ENCODE measurements at regions not wholly inside any gene's neighbourhood (a gene's known extent, or its start where the extent isn't known, plus 50 kb on each side); places are given as distances from the start of the nearest gene placed in this dataset.
A peak's percentile ranks its signal among the peaks of the same experiment; 100 is the strongest.

GRCh38 chr16:51710905-51711563 is 560.0 kb upstream of the SALL1 start:
- peak; percentile 33 for DNase-seq

- no peak for DNase-seq
These were observed 559.1 kb upstream of the SALL1 start for GRCh38 chr16:51710186-51710585.

- DNase-seq = no peak
These were observed 557.8 kb upstream of the SALL1 start for GRCh38 chr16:51708861-51709260.

- DNase-seq = no peak
These were observed 556.6 kb upstream of the SALL1 start for GRCh38 chr16:51707666-51708065.

GRCh38 chr16:51705142-51705541 is 554.1 kb upstream of the SALL1 start:
- DNase-seq = no peak

- DNase-seq = no peak
These were observed 550.0 kb upstream of the SALL1 start for GRCh38 chr16:51701025-51701424.

- DNase-seq = no peak
These were observed 548.8 kb upstream of the SALL1 start for GRCh38 chr16:51699686-51700396.

- DNase-seq = no peak
These were observed 547.6 kb upstream of the SALL1 start for GRCh38 chr16:51698647-51699046.

GRCh38 chr16:51697454-51697853 is 546.4 kb upstream of the SALL1 start:
- no peak for DNase-seq

GRCh38 chr16:51696376-51696775 is 545.3 kb upstream of the SALL1 start:
- peak; percentile 3 for DNase-seq

GRCh38 chr16:51691109-51691508 is 540.0 kb upstream of the SALL1 start:
- DNase-seq = no peak

GRCh38 chr16:51685498-51685897 is 534.4 kb upstream of the SALL1 start:
- DNase-seq = no peak

GRCh38 chr16:51683882-51684281 is 532.8 kb upstream of the SALL1 start:
- DNase-seq = no peak

- DNase-seq = no peak
These were observed 531.8 kb upstream of the SALL1 start for GRCh38 chr16:51682905-51683304.

GRCh38 chr16:51674615-51675014 is 523.5 kb upstream of the SALL1 start:
- no peak for DNase-seq

GRCh38 chr16:51670527-51670926 is 519.5 kb upstream of the SALL1 start:
- DNase-seq = no peak

GRCh38 chr16:51666821-51667220 is 515.8 kb upstream of the SALL1 start:
- DNase-seq = peak; percentile 73

GRCh38 chr16:51666074-51666473 is 515.0 kb upstream of the SALL1 start:
- DNase-seq = peak; percentile 46

GRCh38 chr16:51665436-51665998 is 514.4 kb upstream of the SALL1 start:
- peak; percentile 78 for DNase-seq

GRCh38 chr16:51658531-51658930 is 507.5 kb upstream of the SALL1 start:
- DNase-seq = no peak

- peak; percentile 58 for DNase-seq
These were observed 506.8 kb upstream of the SALL1 start for GRCh38 chr16:51657848-51658247.

- DNase-seq = no peak
These were observed 504.2 kb upstream of the SALL1 start for GRCh38 chr16:51655249-51655648.

GRCh38 chr16:51651061-51651466 is 500.0 kb upstream of the SALL1 start:
- peak; percentile 38 for DNase-seq

GRCh38 chr16:51649631-51650030 is 498.6 kb upstream of the SALL1 start:
- no peak for DNase-seq

Data from NCI-H69 (cell line).